NCI-H82 (cell line): ENCODE measurements at regions not wholly inside any gene's neighbourhood (a gene's known extent, or its start where the extent isn't known, plus 50 kb on each side); places are given as distances from the start of the nearest gene placed in this dataset.
A peak's percentile ranks its signal among the peaks of the same experiment; 100 is the strongest.

Experiments
- DNase-seq: peaks from one replicate; lab custom pipeline; 2025; lab: John Stamatoyannopoulos, UW

DNA sequence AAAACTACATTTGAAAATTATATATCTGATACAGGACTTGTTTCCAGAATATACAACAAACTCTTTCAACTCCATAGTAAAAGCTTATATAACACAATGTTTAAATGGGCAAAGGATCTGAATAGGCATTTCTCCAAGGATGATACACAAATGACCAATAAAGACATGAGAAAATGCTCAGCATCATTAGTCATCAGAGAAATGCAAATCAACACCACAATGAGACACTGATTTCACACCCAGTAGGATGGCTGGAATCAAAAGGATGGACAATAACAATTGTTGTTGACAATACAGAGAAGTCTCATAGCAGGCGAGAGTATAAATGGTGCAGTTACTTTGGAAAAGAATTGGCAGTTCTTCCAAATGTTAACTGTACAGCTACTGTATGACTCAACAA, 394.9 kb downstream of the BCL11B start:
- no peak for DNase-seq

DNA sequence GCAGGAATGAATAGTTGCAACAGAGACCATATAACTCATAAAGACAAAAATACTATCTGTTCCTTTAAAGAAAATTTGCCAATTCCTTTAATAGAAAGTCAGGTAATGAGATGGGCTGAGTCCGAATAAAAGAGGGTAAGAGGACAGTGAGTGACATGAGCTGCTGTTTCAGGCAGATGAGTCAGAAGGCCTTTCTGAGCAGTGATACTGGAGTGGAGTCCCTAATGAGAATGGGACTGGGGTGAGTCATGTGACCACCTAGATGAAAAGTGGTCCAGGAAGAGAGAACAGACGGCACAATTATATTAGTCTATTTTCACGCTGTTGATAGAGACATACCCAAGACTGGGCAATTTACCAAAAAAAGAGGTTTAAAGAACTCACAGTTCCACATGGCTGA, 393.7 kb downstream of the BCL11B start:
- DNase-seq: no peak

DNA sequence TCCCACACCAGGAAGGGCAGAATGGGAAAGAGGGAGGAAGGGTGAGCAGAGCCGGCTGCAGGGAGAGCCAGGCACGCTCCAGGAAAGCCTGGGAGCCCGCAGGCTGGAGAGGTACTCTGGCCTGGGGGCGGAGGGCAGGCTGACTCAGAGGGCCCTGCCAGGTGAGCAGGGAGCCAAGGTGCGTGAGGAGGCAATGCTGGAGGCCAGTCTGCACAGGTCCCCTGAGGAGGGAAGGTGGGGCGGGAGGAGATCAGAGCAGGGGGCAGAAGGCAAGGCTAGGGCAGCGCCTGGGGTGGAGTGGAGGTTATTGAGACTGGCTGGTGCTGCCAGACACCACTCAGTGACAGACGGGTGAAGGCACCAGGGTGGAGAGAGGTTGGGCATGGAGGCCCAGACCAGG, 385.0 kb downstream of the BCL11B start:
- DNase-seq: no peak

DNA sequence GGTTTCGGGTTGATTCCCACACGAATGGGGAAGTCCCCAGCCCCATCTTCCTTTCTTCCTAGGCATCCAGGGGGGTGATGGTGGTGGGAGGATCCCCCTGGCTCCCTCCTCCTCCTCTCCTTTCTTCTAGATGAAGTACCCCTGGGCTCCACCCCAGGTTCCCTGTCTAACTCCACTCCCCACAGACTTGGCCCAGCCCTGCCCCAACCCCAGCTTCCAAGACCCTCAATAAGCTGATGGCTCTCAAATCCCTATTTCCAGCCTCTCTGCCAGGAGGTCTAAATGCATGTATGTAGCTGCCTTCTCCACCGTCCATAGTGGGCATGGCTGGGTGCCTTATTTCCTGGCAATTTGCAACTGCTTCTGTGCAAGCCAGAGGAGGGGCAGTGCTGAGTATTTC, 383.7 kb downstream of the BCL11B start:
- no peak for DNase-seq

DNA sequence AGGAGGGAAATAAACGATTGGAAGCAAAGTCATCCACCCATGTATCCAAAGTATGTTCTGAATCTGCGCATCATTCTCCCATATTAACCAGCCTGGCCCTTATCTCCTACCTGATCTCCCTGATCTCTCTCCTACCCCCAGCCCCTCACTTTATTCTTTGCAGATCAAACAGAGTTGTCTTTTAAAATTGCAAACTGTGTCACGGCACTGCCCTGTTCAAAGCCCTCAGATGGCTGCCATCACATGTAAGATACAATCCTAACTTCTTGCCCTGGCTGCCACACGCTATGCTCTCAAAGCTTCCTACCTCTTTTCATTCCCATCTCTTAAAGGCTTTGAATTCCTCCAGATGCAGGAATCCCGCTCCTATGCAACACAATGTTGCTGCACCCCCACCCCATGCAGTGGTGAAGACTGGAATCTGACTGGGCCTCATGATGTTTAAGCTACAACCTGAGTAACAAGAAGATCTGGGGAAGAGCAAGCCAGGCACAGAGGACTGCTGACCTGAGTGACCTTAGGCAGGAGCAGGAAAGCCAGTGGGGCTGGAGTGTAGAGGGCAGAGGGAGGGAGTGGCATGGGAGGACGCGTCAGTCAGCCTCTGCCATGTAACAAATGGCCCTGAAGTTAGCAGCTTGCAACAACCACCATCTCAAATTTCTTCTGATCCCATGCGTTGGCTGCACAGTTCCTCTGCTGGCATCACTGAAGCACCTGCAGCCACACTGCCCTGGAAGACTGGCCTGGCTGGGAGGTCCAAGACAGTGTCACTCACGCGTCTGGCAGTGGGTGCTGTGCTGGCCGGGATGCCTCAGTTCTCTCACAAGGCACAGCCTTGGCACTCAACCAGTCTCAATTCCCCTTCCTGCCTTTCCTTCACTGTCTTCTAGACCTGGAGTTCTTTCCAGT, 382.8 kb downstream of the BCL11B start:
- no peak for DNase-seq

DNA sequence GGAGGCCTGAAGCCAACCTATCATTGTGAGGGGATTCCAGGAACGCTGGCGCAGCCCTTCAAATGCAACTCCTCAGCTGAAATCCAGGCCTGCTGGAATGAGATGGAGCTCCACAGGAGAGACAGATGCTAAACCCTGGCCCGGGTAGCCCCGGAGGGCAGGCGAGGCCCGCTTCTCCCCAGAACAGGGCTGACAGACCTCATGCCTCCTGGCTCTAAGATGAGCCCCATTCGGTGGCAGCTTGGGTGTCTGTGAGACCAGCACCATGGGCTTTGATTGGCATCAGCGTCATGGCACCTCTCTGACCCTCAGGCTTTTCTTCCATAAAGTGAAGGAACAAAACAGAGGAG, 382.2 kb downstream of the BCL11B start:
- DNase-seq: no peak

DNA sequence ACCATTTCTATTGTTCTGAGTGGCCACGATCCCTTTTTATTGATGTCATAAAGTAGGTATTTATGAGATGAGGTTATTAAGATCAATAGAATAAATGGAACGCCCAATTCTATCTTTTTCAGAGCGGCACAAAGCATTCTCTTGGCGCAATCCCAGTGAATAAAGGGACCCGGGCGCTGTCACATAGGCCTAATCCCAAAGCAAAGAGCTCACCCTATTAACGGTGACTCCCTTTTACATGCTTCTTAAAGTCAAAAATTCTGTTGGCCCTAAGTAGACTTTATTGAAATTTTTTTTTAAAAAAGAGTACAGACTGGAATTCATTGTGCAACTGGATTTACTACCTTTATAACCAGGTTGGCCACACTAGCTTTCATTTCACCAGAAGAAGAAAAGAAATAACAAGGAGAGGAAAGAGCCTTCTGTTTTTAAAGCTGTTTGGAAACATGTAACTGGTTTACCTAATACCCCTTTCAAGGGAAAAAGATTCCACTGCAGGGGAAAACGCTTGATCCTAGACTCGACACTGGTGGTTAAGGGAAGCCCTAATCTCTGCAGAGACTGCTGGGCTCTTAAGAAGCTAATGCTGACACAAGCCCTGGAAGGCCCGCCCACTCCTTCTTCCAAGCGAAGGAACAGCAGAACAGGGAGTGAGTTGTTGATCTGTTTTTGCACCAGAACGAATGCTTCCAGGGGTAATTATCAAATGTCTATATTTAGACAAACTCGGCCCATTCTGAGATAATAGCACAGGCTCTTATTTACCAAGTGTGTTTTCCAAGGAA, 381.2 kb downstream of the BCL11B start:
- DNase-seq: peak; percentile 92

DNA sequence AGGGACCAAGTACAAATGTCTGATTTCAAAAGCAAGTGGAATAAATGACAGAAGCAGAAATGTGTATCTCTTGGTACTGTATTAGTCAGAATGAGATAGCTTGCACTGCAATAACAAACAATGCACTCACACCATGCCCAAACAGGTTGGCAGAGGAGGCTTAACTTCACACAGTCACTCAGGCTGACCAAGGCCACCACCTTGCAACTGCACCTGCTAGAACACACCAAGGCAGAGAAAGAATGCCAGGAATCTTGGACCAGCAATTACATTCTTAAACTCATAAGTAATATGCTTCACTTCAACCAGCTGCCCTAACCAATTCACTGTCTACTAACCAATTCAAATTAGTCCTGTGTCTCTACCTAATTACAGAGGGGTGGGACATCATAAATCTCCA, 378.3 kb downstream of the BCL11B start:
- no peak for DNase-seq

DNA sequence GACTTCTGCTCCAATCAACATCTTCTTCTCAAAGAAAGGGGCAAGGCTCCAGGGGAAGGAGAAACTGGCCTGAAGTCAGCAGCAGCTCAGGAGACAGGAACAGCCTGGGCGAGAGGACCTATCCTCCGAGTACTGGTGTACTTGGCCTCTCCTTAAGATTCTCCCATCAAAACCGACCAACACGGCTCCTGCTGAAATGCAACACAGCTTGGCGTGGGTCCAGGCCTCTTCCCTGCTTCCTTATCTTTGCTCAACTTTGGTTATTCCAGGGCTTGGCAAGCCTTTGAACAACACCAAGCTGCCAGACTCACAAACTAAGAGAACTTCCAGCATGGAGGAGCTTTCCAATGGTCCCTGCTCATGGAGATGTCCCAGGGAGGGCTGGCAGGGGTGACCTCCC, 377.4 kb downstream of the BCL11B start:
- DNase-seq: no peak

DNA sequence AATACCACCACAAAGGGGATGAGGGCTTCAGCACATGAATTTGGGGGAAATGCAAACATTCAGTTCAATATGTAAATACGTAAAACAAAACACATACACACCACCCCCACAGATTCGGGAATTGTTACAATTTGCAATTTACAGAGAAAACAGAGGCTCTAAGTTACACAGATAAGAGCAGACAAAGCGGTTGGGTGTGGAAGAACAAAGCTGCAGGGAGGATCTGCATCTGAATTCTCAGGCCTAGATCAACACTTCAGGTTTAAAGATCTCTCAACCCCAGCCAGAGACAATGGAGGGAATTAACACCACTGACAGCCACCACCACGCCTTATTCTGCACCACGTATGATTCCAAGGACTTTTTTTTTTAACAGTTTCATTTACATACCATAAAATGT, 375.5 kb downstream of the BCL11B start:
- no peak for DNase-seq

DNA sequence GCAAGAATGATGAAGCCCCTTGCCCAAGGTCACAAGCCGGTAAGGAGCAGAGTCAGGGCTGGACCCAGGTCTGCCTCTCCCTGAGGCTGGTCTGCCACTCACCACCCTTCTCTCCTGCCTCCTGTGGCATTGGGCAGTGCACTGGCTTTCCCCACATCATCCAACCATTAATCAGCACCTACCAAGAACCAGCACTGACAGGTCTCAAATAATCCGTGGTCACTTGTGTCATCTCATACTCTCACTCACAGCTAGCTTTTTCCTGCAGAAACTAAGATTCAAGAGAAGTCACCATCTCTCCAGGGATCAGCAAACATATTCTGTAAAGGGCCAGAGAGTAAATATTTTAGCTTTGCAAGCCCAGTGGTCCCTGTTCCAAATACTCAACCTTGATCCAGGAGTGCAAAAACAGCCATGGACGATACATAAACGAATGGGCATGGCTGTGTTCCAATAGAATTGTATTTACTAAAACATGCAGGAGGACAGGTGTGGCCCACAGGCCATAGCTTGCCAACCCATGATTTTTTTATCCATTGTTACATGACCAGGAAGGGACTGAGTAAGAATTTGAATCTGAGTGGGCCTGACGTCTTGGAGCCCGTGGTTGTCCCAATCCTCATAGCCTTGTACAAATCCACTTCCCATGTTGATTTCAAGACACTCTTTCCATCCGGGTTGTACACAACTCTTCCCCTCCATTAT, 374.2 kb downstream of the BCL11B start:
- no peak for DNase-seq

DNA sequence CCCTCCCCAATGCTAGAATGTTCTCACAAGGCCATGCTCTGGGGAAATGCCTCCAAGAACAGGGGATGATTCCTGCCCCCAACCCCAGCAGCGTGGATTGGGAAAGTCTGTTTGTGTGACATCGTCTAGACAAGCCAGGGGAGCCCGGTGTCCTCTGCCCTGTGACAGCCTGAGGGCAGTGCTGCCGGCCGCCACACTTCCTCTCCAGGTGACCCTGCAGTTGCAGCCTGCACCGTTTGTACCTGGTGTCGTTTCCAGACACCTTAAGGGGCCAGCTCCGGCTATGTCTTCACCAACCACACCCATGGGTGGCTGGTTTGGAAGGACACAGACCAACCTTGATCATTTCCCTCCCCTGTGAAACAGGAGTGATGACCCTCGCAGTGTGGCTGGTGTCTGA, 372.6 kb downstream of the BCL11B start:
- no peak for DNase-seq

DNA sequence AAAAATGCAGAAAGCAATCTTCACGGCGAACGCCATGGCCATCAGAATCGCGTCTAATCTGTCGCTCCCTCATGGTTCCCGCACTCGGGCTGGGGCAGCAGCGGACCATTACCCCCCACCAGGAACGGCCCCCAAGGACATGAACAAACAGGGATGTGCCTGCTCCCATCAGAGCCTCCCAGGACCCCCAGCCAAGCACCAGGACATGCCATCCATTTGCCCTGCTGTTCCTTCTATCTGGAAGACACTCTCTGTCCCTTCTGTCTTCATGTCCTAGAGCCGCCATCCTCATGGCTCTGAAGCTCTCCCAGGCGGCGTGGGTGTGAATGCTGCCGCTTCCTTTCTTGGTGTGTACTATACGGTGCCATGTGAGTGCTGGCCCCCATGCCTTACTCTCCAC, 371.8 kb downstream of the BCL11B start:
- no peak for DNase-seq

DNA sequence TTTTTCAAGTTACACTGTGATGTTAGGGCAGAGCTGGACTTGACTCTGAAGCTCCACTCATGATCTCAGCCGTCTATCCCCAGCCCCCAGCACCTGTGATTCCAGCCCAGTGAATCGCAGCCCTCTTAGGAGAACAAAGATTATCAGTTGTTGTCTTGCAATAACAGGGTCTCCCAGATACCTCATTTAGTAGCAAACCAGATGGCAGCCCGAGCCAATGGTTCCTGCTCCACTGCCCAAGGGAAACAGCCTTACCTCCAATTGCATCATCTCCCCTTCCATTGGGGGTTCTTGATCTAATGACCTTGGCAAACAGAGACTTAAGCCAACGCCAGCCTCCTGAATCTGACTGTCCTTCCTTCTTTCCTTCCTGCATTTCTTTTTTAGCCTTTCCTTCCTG, 371.2 kb downstream of the BCL11B start:
- no peak for DNase-seq

DNA sequence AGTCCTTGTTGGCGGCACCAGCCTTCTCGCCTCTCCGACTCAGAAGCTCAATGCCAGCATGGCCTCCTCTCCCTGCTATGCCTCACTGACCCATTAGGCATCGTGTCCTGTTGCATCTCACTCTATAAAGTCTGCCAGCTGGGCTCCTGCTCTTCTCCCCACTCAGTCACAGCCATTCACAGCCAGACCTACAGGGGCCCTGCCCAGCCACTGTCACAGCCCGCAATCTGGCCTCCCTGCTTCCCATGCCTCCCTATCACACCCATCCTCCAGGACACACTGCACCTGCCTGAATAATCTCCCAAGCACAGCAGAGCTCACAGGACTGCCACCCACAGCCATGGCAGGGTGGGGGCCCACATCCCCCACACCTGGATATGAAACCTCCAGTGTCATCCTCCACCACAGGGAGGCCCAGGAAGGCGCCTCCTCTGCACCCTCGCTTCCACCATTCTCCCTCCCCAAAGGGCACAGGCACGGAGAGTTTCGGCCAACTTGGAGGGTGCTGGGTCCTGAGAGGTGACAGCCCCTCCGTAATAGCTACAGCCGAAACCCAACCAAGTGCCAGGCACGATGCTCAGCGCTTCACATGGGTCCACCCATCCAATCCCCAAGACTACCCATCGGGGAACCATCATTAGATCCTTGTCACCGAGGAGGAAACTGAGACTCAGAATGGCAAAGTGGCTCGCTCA, 370.3 kb downstream of the BCL11B start:
- DNase-seq: no peak

DNA sequence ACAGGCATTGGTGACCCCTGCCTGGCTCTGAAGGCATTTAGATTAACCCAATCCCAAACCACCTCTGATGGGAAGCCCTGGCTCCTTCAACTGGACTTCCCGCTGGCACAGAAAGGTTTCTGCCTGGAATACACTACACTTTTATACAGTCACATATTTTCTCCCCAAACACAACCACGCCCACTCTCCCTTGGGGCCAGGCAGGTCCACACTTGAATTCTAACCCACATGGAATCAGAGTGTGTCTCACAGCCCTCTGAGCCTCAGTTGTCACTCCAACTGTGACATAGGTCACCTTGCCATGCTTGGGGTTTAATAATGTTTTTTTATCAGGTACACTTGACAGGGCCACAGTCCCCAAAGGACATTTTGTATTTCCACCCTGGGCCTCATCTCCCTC, 368.6 kb downstream of the BCL11B start:
- no peak for DNase-seq

DNA sequence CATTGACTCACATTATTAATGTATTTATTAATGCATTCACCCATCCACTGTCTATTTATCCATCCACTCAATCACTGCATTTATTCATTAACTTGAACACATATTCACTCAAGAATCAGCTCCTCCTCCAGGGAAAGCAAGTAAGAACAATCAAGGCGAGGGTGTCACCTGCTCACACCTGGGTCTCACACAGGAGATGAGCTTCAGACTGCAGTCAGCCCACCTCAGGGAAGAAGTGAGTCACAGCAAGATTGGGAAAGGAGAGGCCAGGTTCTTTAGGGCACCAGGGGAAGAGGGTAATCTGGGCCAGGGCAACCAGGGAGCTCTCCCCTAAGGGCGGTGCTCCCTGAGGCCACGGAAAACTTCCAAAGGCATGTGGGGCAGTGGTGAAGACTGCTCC, 367.3 kb downstream of the BCL11B start:
- DNase-seq: no peak

DNA sequence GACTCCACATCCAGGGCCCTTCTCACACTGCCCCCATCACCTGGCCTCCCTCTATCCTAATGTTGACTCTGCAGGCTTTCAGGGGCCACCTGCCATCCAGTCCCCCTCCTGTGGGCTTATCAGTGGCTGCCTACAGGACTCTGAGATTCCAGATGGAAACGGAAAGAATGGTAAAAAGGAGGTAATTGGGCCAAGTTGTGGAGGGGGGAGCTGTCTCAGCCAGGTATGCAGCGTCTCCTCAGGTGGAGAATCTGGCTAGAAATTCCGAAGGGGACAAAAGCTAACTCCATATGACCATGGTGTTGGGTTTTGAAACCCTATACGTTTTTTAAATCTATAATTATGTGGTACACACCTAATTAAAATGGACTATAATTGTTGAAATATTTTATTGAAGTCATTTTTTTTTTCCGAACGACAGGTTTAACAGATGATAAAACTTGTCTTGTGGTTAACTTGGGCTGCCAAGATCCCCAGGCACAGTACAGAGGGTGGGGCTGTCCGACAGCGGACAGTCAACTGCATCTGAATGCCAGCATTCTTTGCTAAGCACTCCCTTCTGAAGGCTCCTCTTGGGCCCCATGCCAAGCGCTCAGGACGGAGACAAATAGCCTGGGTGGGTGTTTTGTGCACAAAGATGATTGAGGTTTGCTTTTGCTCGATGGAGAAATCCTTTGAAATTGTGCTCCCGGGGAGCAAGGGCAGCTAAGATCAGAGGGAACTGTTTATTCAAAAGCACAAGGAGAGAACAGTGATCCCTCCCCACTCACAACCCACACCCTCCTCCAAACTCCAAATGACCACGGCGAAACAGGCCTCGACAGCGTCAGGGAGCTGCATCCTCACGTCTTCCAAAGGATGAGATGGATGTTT, 365.6 kb downstream of the BCL11B start:
- no peak for DNase-seq

DNA sequence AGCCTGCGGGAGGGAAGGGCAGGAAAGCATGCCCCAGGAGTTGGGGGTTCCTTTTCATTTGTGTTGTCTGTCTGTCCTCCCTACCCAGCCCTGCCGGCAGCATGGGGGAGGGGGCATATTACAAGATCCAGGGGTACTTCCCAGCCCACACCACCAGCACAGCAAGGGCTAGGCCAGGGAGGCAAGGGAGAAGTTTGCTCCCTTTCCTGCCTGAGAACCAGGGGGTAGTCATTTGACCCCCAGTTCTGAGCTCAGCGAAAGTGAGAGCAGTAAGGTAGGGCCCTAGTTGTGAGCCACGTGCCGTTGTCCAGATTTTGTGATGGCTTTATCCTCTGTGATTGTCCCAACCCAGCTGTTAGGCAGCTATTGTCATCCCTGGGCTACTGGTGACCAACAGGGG, 364.7 kb downstream of the BCL11B start:
- DNase-seq: no peak

DNA sequence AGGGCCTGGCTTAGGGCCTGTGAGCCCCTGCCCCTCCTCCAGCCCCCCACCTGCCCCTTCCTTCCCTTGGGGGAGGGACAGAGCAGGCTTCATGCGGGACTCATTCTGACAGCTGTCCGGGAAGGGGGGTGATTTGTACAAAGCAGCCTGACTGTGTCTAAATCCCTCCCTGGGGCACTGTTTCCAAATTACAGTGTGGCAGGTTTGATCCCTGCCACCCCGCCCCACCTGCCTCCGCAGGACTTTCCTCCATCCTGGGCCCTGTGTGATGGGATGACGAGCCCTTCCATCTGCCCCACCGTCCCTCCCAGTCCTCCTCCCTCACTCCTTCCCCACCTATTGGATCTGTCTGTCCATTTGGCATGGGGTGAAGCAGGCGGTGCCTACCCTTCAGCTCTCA, 363.9 kb downstream of the BCL11B start:
- DNase-seq: peak; percentile 78

DNA sequence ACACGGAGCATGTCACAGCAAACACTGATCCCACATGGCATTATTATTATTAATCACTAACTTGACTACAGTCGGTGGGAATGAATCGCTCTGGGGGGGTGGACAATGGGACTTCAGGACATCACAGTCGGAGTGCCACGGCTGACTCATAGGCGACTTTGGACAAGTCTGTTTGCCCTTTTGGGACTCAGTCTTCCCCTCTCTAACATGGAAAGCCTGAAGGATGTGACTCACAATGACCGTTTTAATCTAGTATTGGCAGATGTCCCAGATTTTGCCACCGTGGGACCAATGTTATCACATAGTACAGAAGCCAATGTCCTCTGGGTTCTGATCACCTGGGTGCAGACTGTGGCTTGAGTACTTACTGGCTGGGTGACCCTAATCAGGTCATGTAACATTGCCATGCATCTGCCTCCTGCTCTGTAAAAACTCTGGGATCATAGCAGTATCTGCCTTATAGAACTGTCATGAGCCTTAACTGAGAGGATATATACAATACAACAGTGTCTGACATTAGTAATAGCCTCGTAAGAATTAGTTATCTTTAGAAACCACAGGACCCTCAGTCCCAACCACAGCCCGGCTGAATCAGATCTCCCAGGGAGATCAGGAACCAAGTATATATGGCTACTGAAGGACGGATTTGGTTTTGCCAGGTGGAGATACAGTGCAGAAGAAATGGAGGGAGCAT, 362.6 kb downstream of the BCL11B start:
- DNase-seq: peak; percentile 29
